A549 (cell line): ENCODE measurements at regions not wholly inside any gene's neighbourhood (a gene's known extent, or its start where the extent isn't known, plus 50 kb on each side); places are given as distances from the start of the nearest gene placed in this dataset.

ENCODE experiments used
- ATAC-seq, 2 experiments: fragments of 200-7000 bp in 1 of 2; fragments of >200 bp in 1 of 2; cut with Nextera tagmentation in 1 of 2; cut with Tn5 transposase in 1 of 2; 3 replicates each; pipeline versions ENCODE4 v1.8.0 to v1.9.1; 2018 to 2020; ENCODE audit warnings: mild to moderate bottlenecking in 1 of 2, moderate library complexity in 1 of 2
- CTCF ChIA-PET: fragments of 300-600 bp; sonication (Branson Sonifier 250); formaldehyde crosslinking; extraction: SDS; loops from one replicate; lab custom pipeline; 2021; ENCODE audit warnings: antibody characterized with exemption, inconsistent platforms; lab: Yijun Ruan, JAX
- POLR2A ChIA-PET: fragments of 350-600 bp; formaldehyde crosslinking; extraction: SDS; loops from one replicate; lab custom pipeline; 2021; ENCODE audit warnings: antibody characterized with exemption, inconsistent platforms; lab: Yijun Ruan, JAX
- DNase-seq, 2 experiments: peaks; one replicate each; pipeline versions ENCODE4 v3.0.0 to v3.0.0-alpha.2; 2011 to 2016; ENCODE audit warnings: low read depth in 1 of 2, low spot score in 1 of 2
- FAIRE-seq: peaks from 2 replicates; lab custom pipeline; 2011; peaks lifted over from hg19 to GRCh38; lab: Jason Lieb, UNC
- H3K27ac ChIP-seq, 2 experiments: fragments of >200 bp; sonication (Bioruptor Twin); formaldehyde crosslinking; 3 replicates each; pipeline ENCODE4 v1.5.1; 2016 to 2017
- H3K4me1 ChIP-seq: fragments of >200 bp; sonication (Bioruptor Twin); formaldehyde crosslinking; 3 replicates; pipeline ENCODE4 v1.6.1; 2016
- H3K4me2 ChIP-seq: fragments of >200 bp; sonication (Bioruptor Twin); formaldehyde crosslinking; 3 replicates; pipeline ENCODE4 v1.6.1; 2016
- H3K4me3 ChIP-seq: fragments of >200 bp; sonication (Bioruptor Twin); formaldehyde crosslinking; 3 replicates; pipeline ENCODE4 v1.5.1; 2016
- H3K9me3 ChIP-seq: fragments of >200 bp; sonication (Bioruptor Twin); formaldehyde crosslinking; 3 replicates; pipeline ENCODE4 v1.6.1; 2016
- BCL3 ChIP-seq: fragments of >200 bp; sonication (Bioruptor Twin); formaldehyde crosslinking; IDR thresholded peaks from 3 replicates; pipeline ENCODE4 v1.6.1; 2016
- CBX8 ChIP-seq: fragments of 200-600 bp; sonication (generic); IDR thresholded peaks from 2 replicates; pipeline ENCODE4 v1.6.1; 2016
- CHD4 ChIP-seq: fragments of 200-600 bp; sonication (generic); IDR thresholded peaks from 2 replicates; pipeline ENCODE4 v1.6.1; 2016; ENCODE audit warnings: antibody characterized with exemption, mild to moderate bottlenecking, borderline replicate concordance
- E2F6 ChIP-seq: IDR thresholded peaks from 2 replicates; pipeline ENCODE4 v1.6.1; 2012; ENCODE audit warnings: low read depth, borderline replicate concordance
- EHMT2 ChIP-seq: fragments of 200-600 bp; sonication (generic); IDR thresholded peaks from 2 replicates; pipeline ENCODE4 v1.6.1; 2016; ENCODE audit warnings: antibody characterized with exemption, low read depth, mild to moderate bottlenecking, moderate library complexity
- FOSL2 ChIP-seq, 2 experiments: fragments of 450-650 bp in 1 of 2; fragments of >200 bp in 1 of 2; sonication (Bioruptor Twin) in 1 of 2; formaldehyde crosslinking; IDR thresholded peaks; 2 replicates each; pipeline versions ENCODE4 v1.5.0 to v1.6.1; 2016 to 2020; ENCODE audit warnings: mild to moderate bottlenecking in 1 of 2, moderate library complexity in 1 of 2
- HES2 ChIP-seq: fragments of >200 bp; sonication (Bioruptor Twin); formaldehyde crosslinking; IDR thresholded peaks from 2 replicates; pipeline ENCODE4 v1.6.1; 2016
- HEYL ChIP-seq: fragments of 250-450 bp; sonication (Bioruptor Pico); IDR thresholded peaks from 2 replicates; pipeline ENCODE4 v1.8.0; 2021; ENCODE audit warnings: mild to moderate bottlenecking, moderate library complexity
- HMGXB4 ChIP-seq: fragments of 250-450 bp; sonication (Bioruptor Pico); IDR thresholded peaks from 2 replicates; pipeline ENCODE4 v1.5.0; 2021; ENCODE audit warnings: mild to moderate bottlenecking, moderate library complexity, borderline replicate concordance
- HOXB5 ChIP-seq: fragments of 250-450 bp; sonication (Bioruptor Pico); IDR thresholded peaks from 2 replicates; pipeline ENCODE4 v1.5.0; 2020; ENCODE audit warnings: mild to moderate bottlenecking, moderate library complexity
- KDM1A ChIP-seq: fragments of 200-600 bp; sonication (generic); IDR thresholded peaks from 2 replicates; pipeline ENCODE4 v1.6.1; 2016; ENCODE audit warnings: low read depth, mild to moderate bottlenecking
- KDM5A ChIP-seq: fragments of 200-600 bp; sonication (generic); IDR thresholded peaks from 2 replicates; pipeline ENCODE4 v1.6.1; 2016; ENCODE audit warnings: antibody characterized with exemption, mild to moderate bottlenecking
- MAFK ChIP-seq: fragments of 450-650 bp; IDR thresholded peaks from 2 replicates; pipeline ENCODE4 v1.6.1; 2014; ENCODE audit not compliant: partially characterized antibody
- MAX ChIP-seq: IDR thresholded peaks from 2 replicates; pipeline ENCODE4 v1.6.1; 2012
- MAZ ChIP-seq: fragments of 150-350 bp; IDR thresholded peaks from 2 replicates; pipeline ENCODE4 v1.6.1; 2014; ENCODE audit warnings: antibody characterized with exemption, low read depth, low read length, borderline replicate concordance
- MYC ChIP-seq: IDR thresholded peaks from 2 replicates; pipeline ENCODE4 v1.6.1; 2012; ENCODE audit warnings: mild to moderate bottlenecking, inconsistent platforms, low read length, improper control_type of control experiment, borderline replicate concordance
- RAD21 ChIP-seq, 2 experiments: fragments of >200 bp in 1 of 2; sonication (Bioruptor Twin) in 1 of 2; formaldehyde crosslinking in 1 of 2; IDR thresholded peaks in 1 of 2; conservative IDR thresholded peaks in 1 of 2; 2 replicates in 1 of 2; 3 replicates in 1 of 2; pipeline ENCODE4 v1.6.1; 2012 to 2018; ENCODE audit warnings: inconsistent platforms in 1 of 2
- RARB ChIP-seq: fragments of 250-450 bp; sonication (Bioruptor Pico); IDR thresholded peaks from 2 replicates; pipeline ENCODE4 v1.8.0; 2021; ENCODE audit warnings: mild to moderate bottlenecking, moderate library complexity
- RCOR1 ChIP-seq: fragments of 150-350 bp; IDR thresholded peaks from 2 replicates; pipeline ENCODE4 v1.6.1; 2014; ENCODE audit warnings: antibody characterized with exemption, low read length, low read depth
- SREBF2 ChIP-seq: fragments of 450-650 bp; IDR thresholded peaks from 2 replicates; pipeline ENCODE4 v1.6.1; 2014; ENCODE audit warnings: mild to moderate bottlenecking, moderate library complexity
- TFCP2L1 ChIP-seq: fragments of 250-450 bp; sonication (Bioruptor Pico); IDR thresholded peaks from 2 replicates; pipeline ENCODE4 v1.5.0; 2021; ENCODE audit warnings: mild to moderate bottlenecking
- ZC3H11A ChIP-seq: fragments of 450-650 bp; IDR thresholded peaks from 2 replicates; pipeline ENCODE4 v1.6.1; 2014; ENCODE audit warnings: antibody characterized with exemption, mild to moderate bottlenecking
- WGBS: methylation state at CpG from one replicate; pipeline ENCODE4 v1.1.6; 2017; ENCODE audit errors: missing lambda C conversion rate; 5-methylcytosine and 5-hydroxymethylcytosine counted together

GRCh38 chr6:1087154-1087843 lies 224.6 kb upstream of the FOXQ1 start:
- ATAC-seq: no peak
- H3K9me3 ChIP-seq: no peaks in the 10 kb centered on the region
- CTCF ChIA-PET: no interaction called here
- 61% methylated on average over 11 of the region's 11 CpGs for WGBS
- H3K27ac ChIP-seq: no peak overlapping the region
- H3K4me1 ChIP-seq: no peaks in the 10 kb centered on the region
- FAIRE-seq: no peak
- no peak for DNase-seq
- TF ChIP-seq SREBF2 (no peak), HES2 (no peak), E2F6 (no peak), HOXB5 (CRISPR knock-in tag) (no peak), RCOR1 (no peak), TFCP2L1 (CRISPR knock-in tag) (no peak), MAZ (no peak), HMGXB4 (CRISPR knock-in tag) (no peak), ZC3H11A (no peak), RARB (CRISPR knock-in tag) (no peak), MAFK (no peak)
- TF ChIP-seq, all 56 proteins: peak for 0
- Histone ChIP-seq H3K4me2 (no peak overlapping the region), H3K4me3 (no peak overlapping the region)
- POLR2A ChIA-PET: no interaction called here

- ChIA-PET POLR2A (no interaction called here), CTCF (interaction anchor here (0.7 kb wide), 1 partner anchor 11 kb away, joined by 4 read pairs; no protein-coding TSS in a partner anchor)
- no peak overlapping the region for H3K4me2 ChIP-seq
- FAIRE-seq (no peak), DNase-seq (no peak), ATAC-seq (no peak)
- TF ChIP-seq HEYL (CRISPR knock-in tag): no peak
- no peak for TF ChIP-seq KDM5A
- TF ChIP-seq ZC3H11A: no peak
- TF ChIP-seq CHD4: no peak
- TF ChIP-seq MAFK: no peak
- TF ChIP-seq MAX: no peak
- no peak for TF ChIP-seq CBX8
- no peak for TF ChIP-seq RAD21 (conservative IDR thresholded peaks at IDR 0.05 in 1 of 2, IDR thresholded peaks at IDR 0.05 in 1 of 2)
- no peak for TF ChIP-seq HMGXB4 (CRISPR knock-in tag)
- TF ChIP-seq RCOR1: no peak
- TF ChIP-seq FOSL2 (IDR thresholded peaks at IDR 0.05): no peak
- TF ChIP-seq FOSL2 (CRISPR knock-in tag; IDR thresholded peaks at IDR 0.05): no peak
- TF ChIP-seq BCL3: no peak
- TF ChIP-seq MYC: no peak
- no peak for TF ChIP-seq EHMT2
- TF ChIP-seq KDM1A: no peak
- no peaks in the 10 kb centered on the region for H3K4me1 ChIP-seq
- H3K4me3 ChIP-seq: no peak overlapping the region
- no peaks in the 10 kb centered on the region for H3K9me3 ChIP-seq
- WGBS: 64% methylated on average over 9 of the region's 10 CpGs
- no peak overlapping the region for H3K27ac ChIP-seq
Observed at GRCh38 chr6:1086446-1087153, 225.3 kb upstream of the FOXQ1 start.
